ENCODE measurements at regions not wholly inside any gene's neighbourhood (a gene's known extent, or its start where the extent isn't known, plus 50 kb on each side); places are given as distances from the start of the nearest gene placed in this dataset.

DNA sequence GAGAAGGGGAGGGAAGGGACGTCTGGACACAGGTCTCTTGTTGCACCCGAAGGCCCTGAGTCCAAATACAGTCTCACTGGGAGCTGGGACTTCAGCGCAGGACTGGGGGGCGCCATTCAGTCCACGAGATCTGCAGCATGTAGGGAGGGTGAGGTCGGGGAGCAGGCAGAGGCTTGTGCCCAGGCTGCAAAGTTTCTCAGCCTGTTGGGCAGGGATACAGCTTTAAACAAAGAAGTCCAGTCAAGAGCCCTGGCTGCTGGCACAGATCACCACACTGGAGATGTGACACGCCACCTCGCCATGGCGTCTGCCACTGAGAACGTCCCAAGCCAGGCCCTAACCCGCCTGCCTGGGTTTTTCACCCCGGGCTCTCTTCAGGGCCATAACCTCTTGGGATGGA, 256.6 kb downstream of the DLL1 start:
- no peak for DNase-seq (ENCODE audit: low read depth, low spot score)

DNA sequence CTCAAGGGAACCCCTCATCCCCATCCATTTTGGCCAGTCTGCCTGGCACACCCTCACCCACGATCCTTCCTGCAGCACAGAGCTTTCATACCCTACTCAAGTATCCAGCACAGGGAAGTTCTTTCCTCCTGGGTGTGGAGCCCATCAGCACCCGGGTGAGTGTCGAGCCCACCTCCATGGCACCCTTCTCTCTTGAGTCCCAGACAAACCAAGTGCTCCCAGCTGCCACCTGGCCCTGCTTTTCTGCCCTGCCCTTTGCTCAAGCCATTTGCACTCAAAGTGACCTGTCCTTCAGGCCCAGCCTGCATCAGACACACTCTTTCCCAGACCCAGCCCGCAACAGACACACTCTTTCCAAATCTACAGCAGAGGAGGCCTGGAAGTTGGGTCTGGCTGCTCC, 257.2 kb downstream of the DLL1 start:
- DNase-seq (ENCODE audit: low read depth, low spot score), result no peak

DNA sequence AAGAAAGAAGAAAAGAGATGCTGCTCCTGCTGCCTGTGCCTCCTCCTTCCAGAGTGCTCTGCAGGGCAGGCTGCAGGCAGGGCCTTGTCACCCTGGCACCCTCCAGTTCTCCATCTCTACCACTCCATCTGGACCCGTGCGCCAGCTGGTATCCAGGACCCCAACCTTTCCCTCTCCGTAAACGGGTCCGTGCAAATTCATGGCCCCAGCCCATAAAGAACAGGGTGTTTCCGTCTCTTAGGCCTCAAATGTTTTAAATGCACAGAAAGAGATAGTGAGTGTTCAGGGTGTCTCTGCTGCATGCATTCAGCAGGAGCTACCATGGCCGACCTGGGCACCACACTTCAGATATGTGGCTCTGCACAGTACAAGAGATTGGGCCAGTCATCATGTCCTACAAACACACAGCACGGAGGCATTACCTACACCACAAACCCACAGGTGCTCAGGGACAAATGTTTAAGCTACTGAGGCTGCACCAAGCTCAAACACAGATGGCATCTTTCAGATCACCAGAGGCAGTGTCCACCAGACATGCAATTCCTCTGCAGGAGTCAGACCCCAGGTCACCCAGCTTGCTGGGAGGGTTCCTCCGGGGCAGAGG, 258.1 kb downstream of the DLL1 start:
- DNase-seq (ENCODE audit: low read depth, low spot score), result no peak

DNA sequence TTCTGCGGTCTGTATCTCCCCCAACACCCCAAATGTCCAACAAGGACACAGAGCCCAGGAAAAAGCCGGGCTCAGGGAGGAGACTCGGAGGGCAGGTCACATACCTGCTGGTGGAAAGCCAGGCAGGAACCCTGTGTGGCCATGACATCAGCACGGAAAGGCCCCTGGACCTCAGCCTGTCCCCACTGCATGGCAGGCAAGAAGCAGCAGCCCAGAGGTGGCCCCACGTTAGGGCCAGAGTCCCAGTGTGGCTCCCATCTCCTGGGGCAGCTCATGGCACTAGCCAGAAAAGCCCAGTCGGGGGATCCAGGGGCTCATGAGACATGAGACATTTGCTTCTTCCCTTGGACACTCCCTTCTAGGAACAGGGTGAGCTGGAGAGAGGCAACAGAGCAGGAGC, 258.7 kb downstream of the DLL1 start:
- no peak for DNase-seq (ENCODE audit: low read depth, low spot score)

DNA sequence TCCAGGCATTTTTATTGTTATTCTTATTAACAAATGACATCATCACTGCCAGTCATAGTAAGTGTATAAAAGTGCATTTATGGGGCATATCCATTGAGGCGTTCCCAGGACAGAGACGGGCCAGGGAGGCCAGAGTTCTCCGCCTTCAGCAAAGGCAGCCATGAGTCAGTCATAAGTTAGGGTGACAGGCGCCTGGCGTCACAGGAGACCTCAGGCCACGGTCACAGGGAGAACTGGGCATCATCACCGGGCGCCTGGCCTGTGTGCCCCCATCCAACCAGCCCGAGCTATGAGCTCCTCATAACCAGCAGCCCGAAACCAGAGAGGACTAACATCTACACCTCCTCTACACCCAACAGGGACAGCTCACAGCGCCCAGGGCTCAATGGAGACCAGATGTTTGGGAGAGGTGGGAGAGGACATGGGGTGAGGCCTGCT, 259.2 kb downstream of the DLL1 start:
- DNase-seq (ENCODE audit: low read depth, low spot score), result no peak

DNA sequence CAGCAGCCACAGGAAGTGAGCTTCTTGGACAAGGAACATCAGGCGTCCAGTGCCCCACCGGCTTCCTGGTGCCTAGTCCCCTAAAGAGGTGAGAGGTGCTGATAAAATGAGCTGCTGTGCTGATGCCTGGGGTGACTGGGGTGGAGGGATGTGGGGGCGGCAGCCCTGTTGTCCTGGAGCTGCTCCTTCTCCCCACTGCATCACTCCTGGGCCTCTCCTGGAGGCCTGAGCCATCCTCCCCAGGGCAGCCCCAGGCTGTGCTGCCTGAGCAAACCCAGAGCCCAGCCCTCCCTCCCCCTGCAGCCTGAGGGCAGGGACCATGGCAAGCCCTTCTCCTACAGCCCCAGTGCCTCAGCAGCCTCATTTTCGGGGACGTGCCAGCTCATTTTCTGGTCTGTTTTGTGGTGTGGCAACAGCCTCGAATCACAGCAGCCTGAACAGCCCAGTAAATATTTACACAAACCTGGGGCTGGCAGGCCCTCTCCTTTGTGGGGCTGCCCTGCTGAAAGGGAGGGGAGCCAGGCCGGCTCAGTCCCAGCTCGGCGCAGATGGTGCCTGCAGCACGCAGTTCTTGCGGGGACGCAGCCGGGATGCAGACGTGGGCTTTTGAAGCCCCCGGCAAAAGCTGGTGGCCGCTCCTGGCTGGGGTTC, 259.9 kb downstream of the DLL1 start:
- DNase-seq (ENCODE audit: low read depth, low spot score), result no peak

DNA sequence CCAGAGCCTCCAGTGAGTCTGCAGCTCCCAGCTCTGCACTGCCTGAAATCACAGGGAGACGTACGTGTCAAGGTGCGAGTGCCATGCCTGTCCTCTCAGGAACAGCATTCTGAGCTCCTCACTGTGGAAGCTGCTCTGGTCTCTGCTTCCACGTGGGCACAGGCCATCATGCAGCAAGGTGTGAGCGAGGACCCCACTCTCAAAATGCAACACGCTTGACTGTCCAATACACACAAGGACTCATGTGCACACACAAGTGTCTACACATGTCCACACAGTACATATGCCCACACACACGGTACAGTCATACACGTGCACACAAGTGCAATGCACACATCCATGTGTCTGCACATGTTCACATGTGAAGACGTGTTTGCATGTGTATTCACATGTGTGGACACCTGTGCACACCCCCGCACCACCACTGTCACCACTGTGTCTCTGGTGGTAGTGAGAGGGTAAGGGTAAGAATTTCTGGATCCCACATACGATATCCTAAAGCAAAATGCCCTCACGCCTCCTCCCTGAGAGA, 260.5 kb downstream of the DLL1 start:
- DNase-seq (ENCODE audit: low read depth, low spot score), result no peak

DNA sequence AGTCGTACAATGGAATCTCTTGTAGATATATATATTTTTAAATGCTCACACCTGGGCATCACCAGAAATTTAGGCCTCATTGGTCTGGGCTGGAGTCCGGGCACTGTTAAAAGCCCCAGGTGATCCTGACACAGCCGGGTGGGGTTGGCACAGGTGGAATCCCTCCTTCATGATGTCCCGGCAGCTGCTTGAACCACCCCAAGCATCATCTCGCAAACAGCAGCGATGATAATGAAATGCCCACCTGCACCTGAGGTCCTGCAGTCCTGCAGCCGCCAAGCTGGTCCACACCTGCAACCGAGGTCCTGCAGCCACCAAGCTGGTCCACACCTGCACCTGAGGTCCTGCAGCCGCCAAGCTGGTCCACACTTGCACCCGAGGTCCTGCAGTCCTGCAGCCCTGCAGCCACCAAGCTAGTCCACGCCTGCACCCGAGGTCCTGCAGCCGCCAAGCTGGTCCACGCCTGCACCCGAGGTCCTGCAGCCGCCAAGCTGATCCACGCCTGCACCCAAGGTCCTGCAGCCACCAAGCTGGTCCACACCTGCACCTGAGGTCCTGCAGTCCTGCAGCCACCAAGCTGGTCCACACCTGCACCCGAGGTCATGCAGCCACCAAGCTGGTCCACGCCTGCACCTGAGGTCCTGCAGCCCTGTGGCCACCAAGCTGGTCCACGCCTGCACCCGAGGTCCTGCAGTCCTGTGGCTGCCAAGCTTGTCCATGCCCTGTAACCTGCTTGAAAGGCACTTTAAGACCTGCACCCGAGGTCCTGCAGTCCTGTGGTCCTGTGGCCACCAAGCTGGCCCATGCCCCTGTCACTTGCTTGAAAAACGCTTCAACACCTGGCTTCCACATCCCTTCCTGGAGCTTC, 261.2 kb downstream of the DLL1 start:
- DNase-seq (ENCODE audit: low read depth, low spot score), result no peak

DNA sequence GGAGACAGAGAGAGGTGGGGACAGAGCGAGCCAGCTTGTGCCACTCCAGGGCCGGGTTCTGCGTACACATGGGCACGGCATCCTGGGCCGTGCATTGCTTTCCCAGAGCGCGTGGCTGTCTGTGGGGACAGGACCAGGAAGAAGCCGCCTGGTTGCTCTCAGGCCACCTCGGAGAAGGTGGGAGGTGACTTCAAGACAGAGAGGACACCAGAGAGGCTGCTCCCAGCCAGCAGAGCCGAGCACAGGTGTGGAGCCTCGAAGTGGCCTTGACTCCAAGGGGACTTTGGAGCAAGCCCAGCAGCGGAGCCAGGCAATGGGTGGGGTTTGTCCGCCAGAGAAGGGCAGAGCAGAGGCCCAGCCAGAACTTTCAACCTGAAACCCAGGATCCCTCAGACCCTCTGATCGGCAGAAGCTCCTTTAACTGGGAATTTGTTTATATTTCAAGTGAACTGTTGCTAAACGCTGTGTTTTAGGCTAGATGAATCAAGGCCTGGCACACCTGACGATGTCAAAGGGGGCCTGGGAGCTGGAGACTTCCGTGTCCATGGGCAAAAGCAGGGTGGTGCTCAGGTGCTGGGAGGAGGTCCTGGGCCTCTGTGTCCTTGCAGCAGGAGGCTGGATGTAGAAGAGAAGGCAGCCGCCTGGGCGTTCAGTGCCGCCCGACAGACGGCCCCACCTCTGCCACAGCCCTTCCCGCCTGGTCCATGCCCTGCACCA, 262.1 kb downstream of the DLL1 start:
- no peak for DNase-seq (ENCODE audit: low read depth, low spot score)

DNA sequence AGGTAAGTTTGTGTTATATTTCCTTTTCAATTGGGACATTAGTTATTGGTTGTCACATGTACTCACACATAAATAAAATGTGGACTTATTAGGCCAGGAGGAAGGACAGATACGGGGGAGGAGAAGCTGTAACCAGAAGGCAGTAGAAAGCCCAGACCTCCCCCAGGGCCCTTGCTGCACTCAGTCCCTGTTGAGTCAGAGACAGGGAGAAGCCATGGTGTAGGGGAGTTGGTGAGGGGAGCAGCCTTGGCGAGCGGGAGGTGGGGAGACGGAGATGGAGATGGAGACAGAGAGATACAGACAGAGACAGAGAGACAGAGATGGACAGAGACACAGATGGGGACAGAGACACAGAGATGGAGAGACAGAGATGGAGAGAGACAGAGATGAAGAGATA, 263.2 kb downstream of the DLL1 start:
- no peak for DNase-seq (ENCODE audit: low read depth, low spot score)

DNA sequence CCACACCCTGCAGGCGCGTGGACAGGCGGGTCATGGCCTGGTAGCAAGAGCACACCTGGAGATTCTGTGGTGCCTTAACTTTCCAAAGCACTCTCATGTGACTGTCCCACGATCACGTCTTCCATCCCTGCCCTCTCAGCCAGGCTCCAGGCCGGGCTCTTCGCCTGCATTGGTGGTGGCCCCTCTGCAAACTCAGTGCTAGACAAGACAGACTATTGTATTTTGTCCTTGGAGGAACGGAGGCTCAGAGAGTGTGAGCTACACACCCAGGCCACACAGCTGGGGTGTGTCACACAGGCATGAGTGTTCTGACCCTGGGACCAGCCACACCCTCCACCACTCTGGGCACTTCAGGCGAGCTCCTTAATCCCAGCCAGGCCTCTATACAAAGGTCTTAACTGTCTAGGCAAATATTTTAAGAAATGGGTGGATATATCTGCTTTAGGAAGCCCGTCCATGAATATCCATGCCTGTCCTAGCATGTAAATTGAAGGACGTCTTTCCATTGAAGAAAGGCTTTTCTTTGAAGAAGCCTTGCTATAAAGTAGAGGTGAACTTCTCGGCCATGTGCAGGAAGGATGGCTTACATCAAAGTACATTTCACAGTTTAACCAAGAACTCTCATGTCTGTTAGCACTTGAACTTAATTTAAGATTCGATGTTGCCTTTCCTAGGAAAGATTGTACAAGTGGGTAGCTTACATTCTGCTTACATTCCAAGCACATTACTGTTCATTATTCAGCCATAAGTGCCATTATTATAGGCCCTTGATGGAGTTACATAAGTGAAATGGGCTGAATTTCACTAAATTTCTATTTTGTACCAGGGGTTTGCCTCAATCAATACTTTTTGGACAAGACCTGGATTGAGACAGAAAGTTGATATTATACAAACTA, 263.9 kb downstream of the DLL1 start:
- no peak for DNase-seq (ENCODE audit: low read depth, low spot score)

DNA sequence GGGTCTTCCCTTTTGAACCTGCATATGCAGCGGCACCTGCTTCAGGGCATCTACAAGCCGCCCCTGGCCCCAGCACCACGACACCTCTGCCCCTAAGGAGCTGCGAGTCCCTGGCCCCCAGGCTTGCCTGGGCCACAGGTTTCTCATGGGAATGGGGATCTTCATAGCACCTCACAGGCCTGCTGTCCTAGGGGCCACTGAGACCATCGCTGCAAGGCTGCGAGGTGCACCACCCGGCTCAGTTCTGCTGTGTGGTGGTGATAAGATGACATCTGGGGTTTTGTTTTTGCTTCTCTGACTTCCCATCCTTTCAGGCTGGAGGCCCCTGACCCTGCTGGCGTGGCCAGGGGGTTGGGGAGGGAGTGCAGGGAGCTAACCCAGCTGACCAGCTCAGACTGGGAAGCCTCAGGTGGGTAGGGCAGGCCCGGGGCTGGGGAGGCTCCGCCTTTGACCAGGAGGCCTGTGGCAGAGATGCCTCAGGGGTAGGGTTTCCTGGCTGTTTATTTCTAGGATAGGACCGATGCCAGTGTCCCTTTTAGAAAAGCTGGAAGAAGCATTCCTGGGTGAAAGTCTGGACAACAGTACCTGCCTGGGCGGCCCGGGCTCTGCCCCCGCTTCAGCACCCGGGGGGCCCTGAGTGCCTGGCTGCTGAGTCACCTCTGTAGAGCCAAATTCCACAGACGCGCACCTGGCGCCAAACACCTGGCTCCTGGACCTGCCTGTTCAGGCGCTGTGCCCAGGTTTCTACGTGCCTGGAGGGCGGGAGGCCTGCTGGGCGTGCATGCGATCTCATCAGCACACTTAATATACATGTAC, 264.7 kb downstream of the DLL1 start:
- no peak for DNase-seq (ENCODE audit: low read depth, low spot score)

DNA sequence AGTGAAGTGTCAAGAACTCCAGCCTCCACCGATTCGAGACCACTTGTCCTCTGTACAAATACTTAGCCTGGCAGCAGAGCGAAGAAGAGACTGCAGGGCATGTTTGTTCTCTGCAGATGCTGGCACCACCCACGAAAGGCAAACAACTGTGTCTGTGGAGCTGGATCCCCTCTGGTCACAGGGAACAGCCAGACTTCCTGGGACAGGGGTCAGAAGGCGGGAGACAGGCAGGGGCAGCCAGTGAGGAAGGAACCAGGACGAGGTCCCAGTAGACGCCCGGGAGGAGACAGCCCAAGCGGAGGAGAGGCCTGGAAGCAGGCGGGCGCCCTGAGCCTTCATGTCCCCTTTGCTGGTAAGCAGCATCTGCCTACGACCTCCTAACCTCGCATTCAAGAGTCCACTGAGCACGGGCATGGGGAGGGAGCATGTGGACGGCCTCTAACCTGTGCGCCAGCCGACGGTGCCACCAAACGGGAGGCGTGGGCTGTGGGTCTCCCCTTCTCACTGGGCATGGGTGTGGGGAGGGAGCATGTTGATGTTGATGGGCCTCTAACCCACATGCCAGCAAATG, 265.5 kb downstream of the DLL1 start:
- DNase-seq (ENCODE audit: low read depth, low spot score), result no peak

DNA sequence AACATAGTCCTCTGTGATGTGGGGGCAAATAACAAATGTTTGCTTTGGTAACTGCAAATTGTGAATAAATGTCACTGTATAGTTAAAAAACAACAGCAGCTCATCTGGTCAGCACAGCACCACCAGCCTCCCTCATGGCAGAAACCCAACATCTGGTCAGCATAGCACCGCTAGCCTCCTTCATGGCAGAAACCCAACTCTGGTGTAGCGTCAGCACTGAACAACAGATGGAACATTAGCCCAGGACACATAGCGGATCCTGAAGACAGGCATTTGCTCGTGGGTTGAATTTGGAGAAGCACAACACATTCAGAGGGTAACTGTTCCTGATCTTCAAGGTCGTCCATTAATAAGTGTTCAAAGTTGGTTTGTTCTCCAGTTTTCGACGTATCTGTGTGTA, 265.9 kb downstream of the DLL1 start:
- no peak for DNase-seq (ENCODE audit: low read depth, low spot score)

DNA sequence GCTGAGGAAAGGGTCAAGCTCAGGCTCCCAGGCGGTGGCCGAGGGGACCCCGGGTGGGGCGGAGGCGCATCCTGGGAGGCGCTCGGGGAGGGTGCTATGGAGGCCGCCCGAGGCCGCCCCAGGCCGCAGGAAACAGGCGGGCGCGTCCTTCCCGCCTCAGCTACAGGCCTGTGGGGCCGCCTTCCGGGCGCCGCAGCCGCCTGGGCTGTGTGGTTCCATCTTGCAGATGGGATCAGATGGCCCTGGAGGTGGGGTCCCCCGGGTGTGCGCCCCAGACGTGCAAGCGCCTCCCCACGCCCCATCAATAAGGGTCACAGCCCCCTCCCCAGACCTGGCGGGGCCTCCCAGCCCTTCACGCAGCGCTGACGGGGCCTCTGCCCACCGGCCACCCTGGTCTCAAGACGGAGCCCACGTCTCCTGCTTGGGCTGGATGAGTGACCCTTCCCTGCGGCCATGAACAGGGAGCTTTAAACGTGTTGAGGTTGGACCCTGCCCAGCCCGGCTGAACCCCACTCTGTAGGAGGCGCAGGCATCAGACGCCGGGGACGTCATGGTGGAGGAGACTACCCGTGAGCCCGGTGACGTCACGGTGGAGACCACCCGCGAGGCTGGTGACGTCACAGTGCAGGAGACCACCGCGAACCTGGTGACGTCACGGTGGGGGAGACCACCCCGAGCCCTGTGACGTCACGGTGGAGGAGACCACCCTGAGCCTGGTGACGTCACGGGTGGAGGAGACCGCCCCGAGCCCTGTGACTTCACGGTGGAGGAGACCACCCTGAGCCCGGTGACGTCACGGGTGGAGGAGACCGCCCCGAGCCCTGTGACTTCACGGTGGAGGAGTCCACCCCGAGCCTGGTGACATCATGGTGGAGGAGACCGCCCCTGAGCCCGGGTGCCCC, 267.0 kb downstream of the DLL1 start:
- DNase-seq (ENCODE audit: low read depth, low spot score), result no peak

DNA sequence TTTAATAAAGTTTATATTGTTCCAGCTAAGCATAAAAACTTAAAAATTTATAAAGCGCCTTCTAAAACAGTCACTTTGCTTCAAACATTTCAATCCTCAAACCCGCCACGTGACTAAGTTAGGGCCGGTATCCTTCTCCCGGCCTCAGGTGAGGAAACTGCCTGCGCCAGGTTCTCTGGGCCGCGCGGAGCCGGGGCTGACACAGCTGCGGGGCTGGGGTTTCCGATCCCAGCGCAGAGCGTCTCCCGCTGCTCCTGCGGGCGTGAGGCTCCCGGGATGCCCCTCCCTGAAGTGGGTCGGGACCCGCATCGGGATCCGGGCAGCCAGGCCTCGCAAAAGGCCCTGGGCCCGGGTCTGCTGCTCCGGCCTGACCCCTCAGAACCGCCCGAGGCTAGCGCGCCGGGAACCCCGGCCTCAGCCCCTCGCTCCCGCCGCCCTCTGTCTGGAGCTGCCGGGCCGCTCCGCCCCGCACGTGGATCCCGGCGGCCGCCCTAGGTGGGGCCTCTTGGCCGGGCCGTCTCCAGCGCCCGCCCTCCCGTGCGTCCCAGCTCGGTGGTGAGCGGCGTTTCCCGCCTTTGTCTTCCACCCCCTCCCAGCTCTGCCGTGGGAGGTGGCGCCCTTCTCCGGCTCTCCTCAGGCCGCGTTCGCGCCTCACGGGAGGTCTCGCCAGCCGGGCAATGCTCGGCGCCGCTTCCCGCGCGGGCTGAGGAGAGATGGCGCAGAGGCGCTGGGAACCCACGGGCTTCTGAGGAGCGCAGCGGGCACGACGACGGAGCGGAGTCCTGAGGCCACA, 267.9 kb downstream of the DLL1 start:
- no peak for DNase-seq (ENCODE audit: low read depth, low spot score)

DNA sequence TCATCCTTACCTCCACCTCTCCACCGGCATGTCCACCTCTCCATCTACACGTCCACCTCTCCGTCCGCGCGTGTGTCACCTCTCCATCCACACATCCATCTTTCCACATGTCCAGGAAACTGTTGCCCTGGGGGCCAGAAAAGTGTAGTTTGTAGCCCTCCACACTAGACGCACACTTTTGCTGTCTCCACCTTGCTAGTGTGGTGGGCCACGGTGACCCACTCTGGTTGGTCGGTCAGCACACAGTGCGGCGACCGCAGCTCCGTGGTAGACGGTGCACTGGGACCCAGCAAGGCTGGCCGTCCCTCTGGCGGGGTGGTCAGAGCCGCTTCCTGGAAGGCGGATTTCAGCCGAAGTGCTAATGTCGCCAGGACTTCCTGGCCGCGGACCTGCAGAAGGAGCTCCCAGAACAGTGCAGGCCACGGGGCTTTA, 268.6 kb downstream of the DLL1 start:
- DNase-seq (ENCODE audit: low read depth, low spot score), result no peak

DNA sequence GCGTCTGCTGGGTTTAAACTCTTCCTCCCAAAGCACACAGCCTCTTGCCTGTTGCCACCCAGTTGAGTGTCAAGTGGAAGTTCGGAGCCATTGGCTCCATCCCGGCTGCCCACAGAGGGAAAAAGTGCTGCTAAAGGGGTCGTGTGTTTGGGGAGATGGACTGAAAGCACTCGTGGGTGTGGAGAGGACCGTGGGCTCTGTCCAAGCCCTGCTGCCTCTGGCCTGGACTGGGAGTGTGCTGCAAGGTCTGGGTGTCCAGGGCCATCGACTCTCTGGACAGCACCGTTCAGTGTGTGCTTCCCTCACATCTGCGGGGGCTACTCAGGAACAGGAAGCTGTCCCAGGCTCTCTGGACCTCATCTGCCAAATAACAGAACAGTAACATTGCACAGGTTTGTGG, 269.3 kb downstream of the DLL1 start:
- DNase-seq (ENCODE audit: low read depth, low spot score), result no peak
